Esophagus (tissue), 2 donors: ENCODE measurements at regions not wholly inside any gene's neighbourhood (a gene's known extent, or its start where the extent isn't known, plus 50 kb on each side); places are given as distances from the start of the nearest gene placed in this dataset.

ENCODE experiments used
- H3K27ac ChIP-seq, 2 donors: one replicate each; pipeline ENCODE4 v1.5.1; 2013; ENCODE audit warnings: low read depth in 2 of 2, mild to moderate bottlenecking in 2 of 2, inconsistent platforms in 1 of 2, low read length in 1 of 2, moderate library complexity in 1 of 2
- H3K27me3 ChIP-seq, 2 donors: one replicate each; pipeline ENCODE4 v1.6.1; 2013; ENCODE audit warnings: low read length in 2 of 2, control low read depth in 1 of 2, mild to moderate bottlenecking in 1 of 2; ENCODE audit not compliant: insufficient read depth in 2 of 2, control insufficient read depth in 1 of 2
- H3K36me3 ChIP-seq, 2 donors: one replicate each; pipeline ENCODE4 v1.6.1; 2013; ENCODE audit warnings: low read length in 1 of 2; ENCODE audit not compliant: control insufficient read depth in 2 of 2, insufficient read depth in 2 of 2
- H3K4me1 ChIP-seq, 2 donors: one replicate each; pipeline ENCODE4 v1.6.1; 2013; ENCODE audit warnings: low read length in 1 of 2; ENCODE audit not compliant: control insufficient read depth in 2 of 2, insufficient read depth in 2 of 2
- H3K4me3 ChIP-seq, 2 donors: one replicate each; pipeline ENCODE4 v1.5.1; 2013; ENCODE audit warnings: low read length in 2 of 2, mild to moderate bottlenecking in 2 of 2, low read depth in 1 of 2, moderate library complexity in 1 of 2
- H3K9me3 ChIP-seq, 2 donors: one replicate each; pipeline ENCODE4 v1.6.1; 2013; ENCODE audit warnings: mild to moderate bottlenecking in 2 of 2, low read depth in 1 of 2, low read length in 1 of 2, moderate library complexity in 1 of 2; ENCODE audit not compliant: control insufficient read depth in 2 of 2, insufficient read depth in 1 of 2
- WGBS, 2 donors: extraction: QIAGEN DNeasy Blood & Tissue Kit; methylation state at CpG; one replicate each; pipeline ENCODE4 v1.1.7; 2013; 5-methylcytosine and 5-hydroxymethylcytosine counted together
- donor health status: healthy with polysubstance abuse.
- donor health status: Bipolar disorder and iron deficiency.

- WGBS, 2 donors = 77 to 80% methylated on average over 13 of the region's 13 CpGs
- Histone ChIP-seq H3K9me3 (no peaks in the 10 kb centered on the region), H3K4me1 (no peaks in the 10 kb centered on the region), H3K36me3 (no peaks in the 10 kb centered on the region), H3K27ac (no peak overlapping the region), H3K4me3 (no peak overlapping the region), H3K27me3 (no peaks in the 10 kb centered on the region)
Observed at GRCh38 chr22:49193901-49194465, 633.7 kb downstream of the BRD1 start.

GRCh38 chr22:49193348-49193747 is 634.3 kb downstream of the BRD1 start:
- WGBS, 2 donors = 80 to 83% methylated on average over 14 of the region's 14 CpGs
- H3K4me3 ChIP-seq = no peak overlapping the region
- H3K9me3 ChIP-seq = peaks cover 0 to 2% of the 10 kb centered on the region in 2 donors
- no peaks in the 10 kb centered on the region for H3K36me3 ChIP-seq
- H3K4me1 ChIP-seq = no peaks in the 10 kb centered on the region
- no peak overlapping the region for H3K27ac ChIP-seq
- no peaks in the 10 kb centered on the region for H3K27me3 ChIP-seq

- Histone ChIP-seq H3K27ac (no peak overlapping the region), H3K36me3 (no peaks in the 10 kb centered on the region), H3K4me1 (no peaks in the 10 kb centered on the region), H3K4me3 (no peak overlapping the region), H3K9me3 (peaks cover 0 to 2% of the 10 kb centered on the region in 2 donors), H3K27me3 (no peaks in the 10 kb centered on the region)
- WGBS, 2 donors = 66 to 76% methylated on average over 8 of the region's 8 CpGs
Observed at GRCh38 chr22:49192857-49193250, 634.8 kb downstream of the BRD1 start.

DNA sequence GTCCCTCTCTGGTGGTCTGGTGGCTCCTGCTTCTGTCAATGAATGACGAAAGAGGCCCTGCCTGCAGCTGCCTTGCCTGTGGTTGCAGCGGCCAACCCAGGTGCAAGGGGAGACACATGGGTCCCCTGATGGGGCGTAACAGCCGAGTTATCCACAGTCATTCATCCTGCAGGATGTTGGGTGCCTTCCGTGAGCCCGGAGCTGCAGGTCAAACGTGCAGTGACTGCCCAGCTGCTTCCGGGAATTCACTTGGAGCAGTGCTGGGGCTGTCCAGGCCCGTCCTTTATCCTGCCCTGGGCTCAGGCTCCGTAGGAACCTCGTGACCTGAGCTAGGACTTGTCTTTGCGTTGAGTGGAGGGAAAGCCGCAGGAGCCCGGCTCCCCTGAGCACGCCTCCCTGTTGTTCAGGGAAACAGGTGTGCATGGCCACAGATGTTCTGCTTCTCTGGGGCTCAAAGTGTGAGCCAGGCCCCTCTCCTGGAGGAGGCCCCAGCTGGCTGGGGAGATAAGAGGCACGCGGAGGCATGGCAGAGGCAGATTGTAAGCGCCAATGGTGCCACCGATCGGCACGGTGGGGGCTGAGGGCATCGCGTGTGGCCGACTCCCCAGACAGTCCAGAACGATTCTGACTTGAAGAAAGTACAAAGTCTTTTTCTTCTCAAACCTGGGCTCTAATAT is 635.4 kb downstream of the BRD1 start:
- Histone ChIP-seq H3K27me3 (no peaks in the 10 kb centered on the region), H3K4me3 (no peak overlapping the region), H3K36me3 (no peaks in the 10 kb centered on the region), H3K9me3 (peaks cover 0 to 2% of the 10 kb centered on the region in 2 donors), H3K4me1 (no peaks in the 10 kb centered on the region), H3K27ac (no peak overlapping the region)
- 51 to 68% methylated on average over 25 of the region's 25 CpGs for WGBS, 2 donors

- Histone ChIP-seq H3K27ac (no peak overlapping the region), H3K4me3 (no peak overlapping the region), H3K4me1 (no peaks in the 10 kb centered on the region), H3K27me3 (no peaks in the 10 kb centered on the region), H3K9me3 (peaks cover 2 to 3% of the 10 kb centered on the region in 2 donors), H3K36me3 (no peaks in the 10 kb centered on the region)
- 79 to 82% methylated on average over 16 of the region's 16 CpGs for WGBS, 2 donors
Observed at GRCh38 chr22:49191506-49191980, 636.1 kb downstream of the BRD1 start.

DNA sequence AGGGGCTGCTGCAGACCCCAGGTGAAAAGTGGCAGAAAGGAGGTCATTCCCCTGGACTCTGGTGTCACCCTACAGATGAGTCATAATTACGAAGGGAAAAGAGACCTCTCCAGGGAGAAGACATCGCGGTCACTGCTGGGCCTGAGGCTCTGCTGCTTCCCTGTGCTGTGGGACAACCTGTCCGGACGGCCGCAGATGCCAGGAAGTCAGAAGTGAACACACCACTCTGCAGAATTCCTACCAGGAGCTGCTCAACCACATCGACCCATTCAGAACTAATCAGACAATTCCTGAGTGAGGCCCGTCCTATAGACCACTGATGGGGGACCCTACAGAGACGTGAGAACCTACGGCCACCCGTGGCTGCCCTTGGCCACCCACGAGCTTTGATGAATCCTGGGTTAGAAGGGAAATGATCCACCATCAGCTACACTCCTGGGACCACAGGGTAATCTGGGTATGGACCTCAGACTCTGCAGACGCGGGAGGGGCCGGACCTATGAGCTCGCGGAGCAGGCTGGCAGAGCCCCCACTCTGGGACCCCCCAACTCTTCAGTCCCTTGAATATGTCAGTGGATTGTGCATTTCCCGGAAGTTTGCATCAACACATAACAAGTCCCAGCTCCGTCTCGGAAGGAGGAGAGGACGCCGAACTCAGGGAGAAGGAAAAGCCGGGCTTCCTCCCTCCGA is 636.7 kb downstream of the BRD1 start:
- H3K9me3 ChIP-seq = peaks cover 2 to 3% of the 10 kb centered on the region in 2 donors
- no peaks in the 10 kb centered on the region for H3K36me3 ChIP-seq
- 83 to 84% methylated on average over 24 of the region's 24 CpGs for WGBS, 2 donors
- no peaks in the 10 kb centered on the region for H3K4me1 ChIP-seq
- H3K27ac ChIP-seq = no peak overlapping the region
- H3K27me3 ChIP-seq = no peaks in the 10 kb centered on the region
- H3K4me3 ChIP-seq = no peak overlapping the region

GRCh38 chr22:49189871-49190270 is 637.8 kb downstream of the BRD1 start:
- Histone ChIP-seq H3K4me1 (no peaks in the 10 kb centered on the region), H3K4me3 (no peak overlapping the region), H3K36me3 (no peaks in the 10 kb centered on the region), H3K27ac (no peak overlapping the region), H3K27me3 (no peaks in the 10 kb centered on the region), H3K9me3 (peaks cover 2 to 3% of the 10 kb centered on the region in 2 donors)
- whole genome bisulfite sequencing, 2 donors = 83 to 87% methylated on average over 14 of the region's 14 CpGs

- Histone ChIP-seq H3K9me3 (peaks cover 2 to 3% of the 10 kb centered on the region in 2 donors), H3K27me3 (no peaks in the 10 kb centered on the region), H3K36me3 (no peaks in the 10 kb centered on the region), H3K4me1 (no peaks in the 10 kb centered on the region), H3K27ac (no peak overlapping the region), H3K4me3 (no peak overlapping the region)
- 86 to 88% methylated on average over 10 of the region's 10 CpGs for WGBS, 2 donors
Observed at GRCh38 chr22:49188591-49188990, 639.1 kb downstream of the BRD1 start.

DNA sequence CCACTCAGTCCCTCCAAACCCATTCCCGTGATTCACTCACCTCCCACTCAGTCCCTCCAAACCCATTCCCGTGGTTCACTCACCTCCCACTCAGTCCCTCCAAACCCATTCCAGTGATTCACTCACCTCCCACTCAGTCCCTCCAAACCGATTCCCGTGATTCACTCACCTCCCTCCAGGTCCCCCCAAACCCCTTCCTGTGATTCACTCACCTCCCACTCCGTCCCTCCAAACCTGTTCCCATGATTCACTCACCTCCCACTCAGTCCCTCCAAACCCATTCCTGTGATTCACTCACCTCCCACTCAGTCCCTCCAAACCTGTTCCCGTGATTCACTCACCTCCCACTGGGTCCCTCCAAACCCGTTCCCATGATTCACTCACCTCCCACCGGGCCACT is 639.6 kb downstream of the BRD1 start:
- no peaks in the 10 kb centered on the region for H3K4me1 ChIP-seq
- no peak overlapping the region for H3K27ac ChIP-seq
- no peak overlapping the region for H3K4me3 ChIP-seq
- no peaks in the 10 kb centered on the region for H3K36me3 ChIP-seq
- WGBS, 2 donors = 63 to 67% methylated on average over 8 of the region's 8 CpGs
- no peaks in the 10 kb centered on the region for H3K27me3 ChIP-seq
- H3K9me3 ChIP-seq = peaks cover 2 to 3% of the 10 kb centered on the region in 2 donors
